HCT116 (cell line): ENCODE measurements at regions not wholly inside any gene's neighbourhood (a gene's known extent, or its start where the extent isn't known, plus 50 kb on each side); places are given as distances from the start of the nearest gene placed in this dataset.

Source experiments
- ATAC-seq: fragments of 200-7000 bp; cut with Tn5 transposase; 2 replicates; pipeline ENCODE4 v1.9.1; 2020; ENCODE audit warnings: mild to moderate bottlenecking, moderate library complexity
- BruUV-seq: library from RNA; stranded (reverse); fragments of 400-500 nt; replicated peaks from 2 replicates; lab custom pipeline; 2021; lab: Mats Ljungman, UMichigan
- CTCF ChIA-PET: fragments of 300-600 bp; sonication (Branson Sonifier 250); formaldehyde crosslinking; loops from one replicate; lab custom pipeline; 2021; ENCODE audit warnings: antibody characterized with exemption; lab: Charles Lee
- POLR2A ChIA-PET: fragments of 300-600, 350-600 bp; sonication (Branson Sonifier 250); formaldehyde crosslinking; loops from one replicate; lab custom pipeline; 2021; ENCODE audit warnings: antibody characterized with exemption; lab: Charles Lee
- RAD21 ChIA-PET, 2 experiments: fragments of 300-600 bp; sonication (Branson Sonifier 250); formaldehyde crosslinking; loops; one replicate each; lab custom pipeline; 2023; ENCODE audit warnings: low total read pairs in 2 of 2; ENCODE audit not compliant: uncharacterized antibody in 2 of 2, unreplicated experiment in 2 of 2, low non-redundant PET in 1 of 2; lab: Charles Lee
- DNase-seq: peaks from one replicate; pipeline ENCODE4 v3.0.0-alpha.2; 2010; ENCODE audit warnings: low read depth, low spot score
- H2AFZ ChIP-seq: fragments of 200-600 bp; shearing (Covaris generic), sonication (generic); 2 replicates; pipeline ENCODE4 v1.6.1; 2017; ENCODE audit warnings: low read depth, mixed run types, mixed read lengths, antibody characterized with exemption, low read length; ENCODE audit not compliant: poor library complexity, severe bottlenecking
- H3K27ac ChIP-seq: 2 replicates; pipeline ENCODE4 v1.5.1; 2012; ENCODE audit warnings: low read depth, low read length
- H3K27me3 ChIP-seq: fragments of 200-600 bp; sonication (generic); 2 replicates; pipeline ENCODE4 v1.6.1; 2016; ENCODE audit warnings: mixed run types, low read length, mixed read lengths; ENCODE audit not compliant: insufficient read depth
- H3K36me3 ChIP-seq, 2 experiments: fragments of 200-500 bp in 1 of 2; fragments of 200-600 bp in 1 of 2; sonication (Bioruptor generic) in 1 of 2; sonication (generic) in 1 of 2; 2 replicates each; pipeline versions ENCODE4 v1.5.1 to v1.6.1; 2014 to 2016; ENCODE audit warnings: low read length in 2 of 2, inconsistent platforms in 1 of 2, mixed read lengths in 1 of 2, mixed run types in 1 of 2; ENCODE audit not compliant: insufficient read depth in 2 of 2, control insufficient read depth in 1 of 2
- H3K4me1 ChIP-seq, 2 experiments: fragments of 200-600 bp in 1 of 2; sonication (generic) in 1 of 2; 2 replicates each; pipeline versions ENCODE4 v1.5.1 to v1.6.1; 2012 to 2017; ENCODE audit warnings: low read length in 2 of 2, inconsistent platforms in 1 of 2, mild to moderate bottlenecking in 1 of 2, mixed read lengths in 1 of 2, mixed run types in 1 of 2, moderate library complexity in 1 of 2; ENCODE audit not compliant: insufficient read depth in 2 of 2, control insufficient read depth in 1 of 2
- H3K4me2 ChIP-seq: fragments of 200-600 bp; sonication (generic); 2 replicates; pipeline ENCODE4 v1.6.1; 2017; ENCODE audit warnings: mixed run types, low read length, mixed read lengths
- H3K4me3 ChIP-seq, 2 experiments: fragments of 200-600 bp in 1 of 2; sonication (generic) in 1 of 2; replicated peaks in 1 of 2; 2 replicates each; pipeline ENCODE4 v1.5.1; 2011 to 2016; ENCODE audit warnings: low read length in 2 of 2, control low read depth in 1 of 2, low read depth in 1 of 2, mild to moderate bottlenecking in 1 of 2, mixed read lengths in 1 of 2, mixed run types in 1 of 2
- H3K79me2 ChIP-seq: fragments of 200-600 bp; sonication (generic); 2 replicates; pipeline ENCODE4 v1.6.1; 2017; ENCODE audit warnings: mild to moderate bottlenecking, mixed run types, low read length, moderate library complexity, mixed read lengths; ENCODE audit not compliant: insufficient read depth
- H3K9ac ChIP-seq: fragments of 200-600 bp; sonication (generic); 2 replicates; pipeline ENCODE4 v1.6.1; 2016; ENCODE audit warnings: low read length, mixed read lengths
- H3K9me2 ChIP-seq: fragments of 200-600 bp; sonication (generic), shearing (Covaris generic); 2 replicates; pipeline ENCODE4 v1.6.1; 2017; ENCODE audit warnings: mixed run types, mild to moderate bottlenecking, moderate library complexity; ENCODE audit not compliant: insufficient read depth
- H3K9me3 ChIP-seq, 2 experiments: fragments of 200-500 bp in 1 of 2; fragments of 200-600 bp in 1 of 2; sonication (Bioruptor generic) in 1 of 2; sonication (generic) in 1 of 2; 2 replicates each; pipeline ENCODE4 v1.6.1; 2014 to 2017; ENCODE audit warnings: low read length in 2 of 2, mixed read lengths in 2 of 2, inconsistent platforms in 1 of 2, low read depth in 1 of 2, mild to moderate bottlenecking in 1 of 2, mixed run types in 1 of 2, moderate library complexity in 1 of 2; ENCODE audit not compliant: control insufficient read depth in 1 of 2, insufficient read depth in 1 of 2
- H4K20me1 ChIP-seq: fragments of 200-600 bp; sonication (generic), shearing (Covaris generic); 2 replicates; pipeline ENCODE4 v1.6.1; 2017; ENCODE audit warnings: mixed run types, mild to moderate bottlenecking, moderate library complexity; ENCODE audit not compliant: insufficient read depth
- CBX3 ChIP-seq: IDR thresholded peaks from 2 replicates; pipeline ENCODE4 v1.6.1; 2012; ENCODE audit warnings: low read depth
- CEBPB ChIP-seq: IDR thresholded peaks from 2 replicates; pipeline ENCODE4 v1.6.1; 2012; ENCODE audit warnings: low read depth
- EGR1 ChIP-seq: IDR thresholded peaks from 2 replicates; pipeline ENCODE4 v1.6.1; 2012; ENCODE audit warnings: low read depth
- EZH2 ChIP-seq: fragments of 200-600 bp; sonication (generic); IDR thresholded peaks from 2 replicates; pipeline ENCODE4 v1.6.1; 2017; ENCODE audit warnings: antibody characterized with exemption, mixed run types
- EZH2phosphoT487 ChIP-seq: fragments of 200-600 bp; IDR thresholded peaks from 2 replicates; pipeline ENCODE4 v1.6.1; 2018; ENCODE audit warnings: antibody characterized with exemption, borderline replicate concordance
- FOSL1 ChIP-seq: IDR thresholded peaks from 2 replicates; pipeline ENCODE4 v1.6.1; 2012; ENCODE audit warnings: low read depth
- JUND ChIP-seq: IDR thresholded peaks from 2 replicates; pipeline ENCODE4 v1.6.1; 2012
- MAX ChIP-seq: IDR thresholded peaks from 2 replicates; pipeline ENCODE4 v1.6.1; 2012
- POLR2A ChIP-seq: IDR thresholded peaks from 2 replicates; pipeline ENCODE4 v1.7.0; 2011; ENCODE audit warnings: borderline replicate concordance; ENCODE audit not compliant: insufficient read depth, insufficient read length; ENCODE audit errors: extremely low read depth
- SIN3A ChIP-seq: IDR thresholded peaks from 2 replicates; pipeline ENCODE4 v1.6.1; 2012; ENCODE audit warnings: low read depth
- SP1 ChIP-seq: IDR thresholded peaks from 2 replicates; pipeline ENCODE4 v1.6.1; 2012; ENCODE audit warnings: low read depth
- SRF ChIP-seq: IDR thresholded peaks from 2 replicates; pipeline ENCODE4 v1.6.1; 2012; ENCODE audit warnings: low read depth
- TCF7L2 ChIP-seq: IDR thresholded peaks from 2 replicates; pipeline ENCODE4 v1.7.0; 2011; ENCODE audit warnings: borderline replicate concordance, inconsistent platforms; ENCODE audit not compliant: insufficient read depth, insufficient read length; ENCODE audit errors: extremely low read depth
- YY1 ChIP-seq: IDR thresholded peaks from 2 replicates; pipeline ENCODE4 v1.6.1; 2011; ENCODE audit warnings: low read length, low read depth, moderate library complexity, mild to moderate bottlenecking; ENCODE audit not compliant: insufficient replicate concordance; ENCODE audit errors: extremely low read depth
- ZFX ChIP-seq: fragments of 450-650 bp; IDR thresholded peaks from 2 replicates; pipeline ENCODE4 v1.6.1; 2017
- ZNF274 ChIP-seq: fragments of 200-500 bp; sonication (Bioruptor generic); IDR thresholded peaks from 2 replicates; pipeline ENCODE4 v1.6.1; 2014; ENCODE audit warnings: mild to moderate bottlenecking, low read depth, low read length, inconsistent platforms
- intact Hi-C: fragments of 100-400 bp; cut with micrococcal nuclease; formaldehyde crosslinking; loops from 2 replicates; pipeline ENCODE4 v1.10.0; 2022
- TF ChIP-seq, protein P1 (sequence below): IDR thresholded peaks from 2 replicates; pipeline ENCODE4 v1.6.1; 2012
- TF ChIP-seq, protein P2 (sequence below): IDR thresholded peaks from 2 replicates; pipeline ENCODE4 v1.6.1; 2011; ENCODE audit warnings: mild to moderate bottlenecking, low read length, moderate library complexity; ENCODE audit not compliant: insufficient replicate concordance; ENCODE audit errors: extremely low read depth
- TF ChIP-seq, protein P3 (sequence below), 3 experiments: fragments of 200-600 bp in 1 of 3; sonication (generic) in 1 of 3; IDR thresholded peaks in 2 of 3; conservative IDR thresholded peaks in 1 of 3; 2 replicates each; pipeline ENCODE4 v1.5.1; 2012 to 2017; ENCODE audit warnings: low read depth in 2 of 3, low read length in 2 of 3, antibody characterized with exemption in 1 of 3, borderline replicate concordance in 1 of 3, control low read depth in 1 of 3, mild to moderate bottlenecking in 1 of 3, mixed read lengths in 1 of 3, mixed run types in 1 of 3, moderate library complexity in 1 of 3; ENCODE audit not compliant: insufficient read depth in 1 of 3

DNA sequence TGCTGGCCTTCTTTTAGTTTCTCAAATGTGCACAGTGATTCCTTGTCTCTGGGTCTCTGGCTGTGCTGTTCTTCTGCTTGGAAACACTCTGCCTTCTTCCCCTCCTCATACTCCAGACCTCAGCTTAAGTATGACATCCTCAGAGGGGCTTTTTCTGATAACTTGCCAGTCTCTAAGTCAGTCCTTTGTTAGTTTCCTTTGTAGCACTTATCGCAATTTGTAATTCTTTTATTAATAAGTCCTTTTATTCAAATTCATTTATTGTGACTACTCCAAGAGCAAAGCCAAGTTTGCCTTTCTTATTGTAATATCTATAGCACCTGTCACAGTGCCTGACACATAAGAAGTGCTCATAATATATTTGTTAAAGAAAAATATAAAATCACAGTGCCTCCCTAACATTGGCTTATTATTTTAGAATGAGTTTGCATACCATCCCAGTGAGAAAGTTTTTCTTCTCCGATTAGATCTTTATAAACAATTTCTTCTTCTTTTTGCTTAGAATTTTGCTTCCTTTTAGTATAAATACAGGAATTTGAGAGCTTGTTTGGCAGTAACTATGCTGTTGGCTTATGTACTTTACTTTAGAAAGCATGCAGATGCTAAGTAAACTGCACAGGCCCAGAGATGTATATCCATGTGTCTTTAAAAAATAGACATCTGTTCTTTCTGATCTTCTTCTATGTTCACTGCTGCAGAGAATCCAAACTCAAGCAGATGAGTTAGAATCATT, 198.0 kb downstream of the GAS1 start:
- intact Hi-C loops: no loop called here

More for the DNA sequence above, 198.0 kb downstream of the GAS1 start:
- CTCF ChIA-PET: no interaction called here
- ATAC-seq: no peak
- no TSS peak for BruUV-seq
- Histone ChIP-seq H3K27ac (no peak overlapping the region), H3K4me2 (no peak overlapping the region), H2AFZ (no peak overlapping the region), H3K9me2 (no peaks in the 10 kb centered on the region)
- no peak for TF ChIP-seq MAX
- no peak for TF ChIP-seq TCF7L2
- no peak for TF ChIP-seq FOSL1
- TF ChIP-seq YY1: no peak
- no peak for TF ChIP-seq JUND
- TF ChIP-seq ZFX: no peak
- TF ChIP-seq, protein P1, sequence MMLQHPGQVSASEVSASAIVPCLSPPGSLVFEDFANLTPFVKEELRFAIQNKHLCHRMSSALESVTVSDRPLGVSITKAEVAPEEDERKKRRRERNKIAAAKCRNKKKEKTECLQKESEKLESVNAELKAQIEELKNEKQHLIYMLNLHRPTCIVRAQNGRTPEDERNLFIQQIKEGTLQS: no peak
- TF ChIP-seq EGR1: no peak
- TF ChIP-seq SP1: no peak
- no peak for TF ChIP-seq SRF
- TF ChIP-seq ZNF274: no peak
- TF ChIP-seq, protein P2, sequence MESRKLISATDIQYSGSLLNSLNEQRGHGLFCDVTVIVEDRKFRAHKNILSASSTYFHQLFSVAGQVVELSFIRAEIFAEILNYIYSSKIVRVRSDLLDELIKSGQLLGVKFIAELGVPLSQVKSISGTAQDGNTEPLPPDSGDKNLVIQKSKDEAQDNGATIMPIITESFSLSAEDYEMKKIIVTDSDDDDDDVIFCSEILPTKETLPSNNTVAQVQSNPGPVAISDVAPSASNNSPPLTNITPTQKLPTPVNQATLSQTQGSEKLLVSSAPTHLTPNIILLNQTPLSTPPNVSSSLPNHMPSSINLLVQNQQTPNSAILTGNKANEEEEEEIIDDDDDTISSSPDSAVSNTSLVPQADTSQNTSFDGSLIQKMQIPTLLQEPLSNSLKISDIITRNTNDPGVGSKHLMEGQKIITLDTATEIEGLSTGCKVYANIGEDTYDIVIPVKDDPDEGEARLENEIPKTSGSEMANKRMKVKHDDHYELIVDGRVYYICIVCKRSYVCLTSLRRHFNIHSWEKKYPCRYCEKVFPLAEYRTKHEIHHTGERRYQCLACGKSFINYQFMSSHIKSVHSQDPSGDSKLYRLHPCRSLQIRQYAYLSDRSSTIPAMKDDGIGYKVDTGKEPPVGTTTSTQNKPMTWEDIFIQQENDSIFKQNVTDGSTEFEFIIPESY: no peak
- no peak for TF ChIP-seq CEBPB
- TF ChIP-seq EZH2: no peak
- no peak for TF ChIP-seq CBX3
- no peak for TF ChIP-seq SIN3A
- no peak for TF ChIP-seq POLR2A
- TF ChIP-seq, protein P3, sequence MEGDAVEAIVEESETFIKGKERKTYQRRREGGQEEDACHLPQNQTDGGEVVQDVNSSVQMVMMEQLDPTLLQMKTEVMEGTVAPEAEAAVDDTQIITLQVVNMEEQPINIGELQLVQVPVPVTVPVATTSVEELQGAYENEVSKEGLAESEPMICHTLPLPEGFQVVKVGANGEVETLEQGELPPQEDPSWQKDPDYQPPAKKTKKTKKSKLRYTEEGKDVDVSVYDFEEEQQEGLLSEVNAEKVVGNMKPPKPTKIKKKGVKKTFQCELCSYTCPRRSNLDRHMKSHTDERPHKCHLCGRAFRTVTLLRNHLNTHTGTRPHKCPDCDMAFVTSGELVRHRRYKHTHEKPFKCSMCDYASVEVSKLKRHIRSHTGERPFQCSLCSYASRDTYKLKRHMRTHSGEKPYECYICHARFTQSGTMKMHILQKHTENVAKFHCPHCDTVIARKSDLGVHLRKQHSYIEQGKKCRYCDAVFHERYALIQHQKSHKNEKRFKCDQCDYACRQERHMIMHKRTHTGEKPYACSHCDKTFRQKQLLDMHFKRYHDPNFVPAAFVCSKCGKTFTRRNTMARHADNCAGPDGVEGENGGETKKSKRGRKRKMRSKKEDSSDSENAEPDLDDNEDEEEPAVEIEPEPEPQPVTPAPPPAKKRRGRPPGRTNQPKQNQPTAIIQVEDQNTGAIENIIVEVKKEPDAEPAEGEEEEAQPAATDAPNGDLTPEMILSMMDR (IDR thresholded peaks at IDR 0.05 in 2 of 3, conservative IDR thresholded peaks at IDR 0.05 in 1 of 3; ENCODE audit: borderline replicate concordance in 1 of 3, insufficient read depth in 1 of 3, low read depth in 2 of 3, low read length in 2 of 3): no peak
- no peak for TF ChIP-seq EZH2phosphoT487
- TF ChIP-seq, all 23 proteins: peak for 0
- H4K20me1 ChIP-seq: no peaks in the 10 kb centered on the region
- H3K27me3 ChIP-seq: peaks cover 33% of the 10 kb centered on the region
- H3K4me3 ChIP-seq: no peak overlapping the region
- ChIA-PET POLR2A (no interaction called here), RAD21 (no interaction called here)
- H3K79me2 ChIP-seq: no peaks in the 10 kb centered on the region
- H3K9ac ChIP-seq: no peak overlapping the region
- H3K36me3 ChIP-seq: no peaks in the 10 kb centered on the region
- DNase-seq: no peak
- H3K9me3 ChIP-seq: no peaks in the 10 kb centered on the region
- H3K4me1 ChIP-seq: no peaks in the 10 kb centered on the region
